Activated CD4-positive, alpha-beta T cell treated with anti-CD3 and anti-CD28 coated beads, Interleukin-2, amount 10 ng/mL, durations not matched to agents 7 days and 5 days (primary cell): ENCODE measurements at regions not wholly inside any gene's neighbourhood (a gene's known extent, or its start where the extent isn't known, plus 50 kb on each side); places are given as distances from the start of the nearest gene placed in this dataset.

Source experiments
- CTCF ChIA-PET: fragments of 350-600 bp; sonication (Branson Sonifier 250); formaldehyde crosslinking; loops from one replicate; lab custom pipeline; 2021; ENCODE audit warnings: antibody characterized with exemption; lab: Charles Lee
- POLR2A ChIA-PET: fragments of 350-600 bp; sonication (Branson Sonifier 250); formaldehyde crosslinking; loops from one replicate; lab custom pipeline; 2021; ENCODE audit warnings: antibody characterized with exemption; lab: Charles Lee
- DNase-seq: peaks from one replicate; pipeline ENCODE4 v3.0.0-alpha.2; 2020
- H3K27ac Mint-ChIP-seq: one replicate; pipeline ENCODE4 v1.8.0; 2021; ENCODE audit warnings: mild to moderate bottlenecking, moderate library complexity, mixed read lengths
- H3K27me3 Mint-ChIP-seq: one replicate; pipeline ENCODE4 v1.8.0; 2021; ENCODE audit warnings: mixed read lengths
- H3K36me3 Mint-ChIP-seq: one replicate; pipeline ENCODE4 v1.8.0; 2021; ENCODE audit warnings: low read depth, mixed read lengths
- H3K4me1 Mint-ChIP-seq: one replicate; pipeline ENCODE4 v1.8.0; 2021; ENCODE audit warnings: mixed read lengths
- H3K4me3 Mint-ChIP-seq: one replicate; pipeline ENCODE4 v1.8.0; 2021; ENCODE audit warnings: mild to moderate bottlenecking, moderate library complexity, mixed read lengths
- H3K9me3 Mint-ChIP-seq: one replicate; pipeline ENCODE4 v1.8.0; 2021; ENCODE audit warnings: mixed read lengths

DNA sequence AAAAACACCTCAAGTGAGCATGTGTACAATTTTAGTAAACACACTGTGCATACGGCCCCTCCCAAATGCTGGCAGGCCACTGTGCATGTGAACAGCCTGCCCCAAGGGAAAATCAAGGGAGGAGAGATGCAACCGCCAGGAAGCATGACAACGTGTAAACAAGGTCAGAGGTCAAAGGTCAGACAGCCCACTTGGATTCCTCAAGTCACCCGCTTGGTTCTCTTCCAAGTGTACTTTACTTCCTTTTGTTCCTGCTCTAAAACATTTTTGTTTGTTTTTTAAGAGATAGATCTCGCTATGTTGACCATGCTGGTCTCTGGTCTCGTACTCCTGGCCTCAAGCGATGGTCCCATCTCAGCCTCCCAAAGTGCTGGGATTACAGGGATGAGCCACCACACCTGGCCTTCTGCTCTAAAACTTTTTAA, 126.7 kb upstream of the SHB start:
- Mint-ChIP-seq H3K27ac (no peak overlapping the region), H3K36me3 (no peaks in the 10 kb centered on the region), H3K27me3 (no peaks in the 10 kb centered on the region), H3K4me3 (no peak overlapping the region), H3K4me1 (no peaks in the 10 kb centered on the region), H3K9me3 (no peaks in the 10 kb centered on the region)
- no peak for DNase-seq
- CTCF ChIA-PET = no interaction called here
- POLR2A ChIA-PET = no interaction called here

- POLR2A ChIA-PET = no interaction called here
- Mint-ChIP-seq H3K4me3 (no peak overlapping the region), H3K27me3 (no peaks in the 10 kb centered on the region), H3K9me3 (no peaks in the 10 kb centered on the region), H3K4me1 (no peaks in the 10 kb centered on the region), H3K27ac (no peak overlapping the region), H3K36me3 (no peaks in the 10 kb centered on the region)
- CTCF ChIA-PET = no interaction called here
- DNase-seq = no peak
These were observed 125.8 kb upstream of the SHB start for GRCh38 chr9:38194870-38195269.

- no peak for DNase-seq
- ChIA-PET POLR2A (no interaction called here), CTCF (no interaction called here)
- no peaks in the 10 kb centered on the region for H3K9me3 Mint-ChIP-seq
- no peaks in the 10 kb centered on the region for H3K4me1 Mint-ChIP-seq
- no peaks in the 10 kb centered on the region for H3K36me3 Mint-ChIP-seq
- no peak overlapping the region for H3K27ac Mint-ChIP-seq
- no peaks in the 10 kb centered on the region for H3K27me3 Mint-ChIP-seq
- H3K4me3 Mint-ChIP-seq = no peak overlapping the region
These were observed 123.8 kb upstream of the SHB start for GRCh38 chr9:38192731-38193265.

GRCh38 chr9:38186404-38187115, 117.5 kb upstream of the SHB start:
- DNase-seq = no peak
- H3K9me3 Mint-ChIP-seq = no peaks in the 10 kb centered on the region
- CTCF ChIA-PET = no interaction called here
- no peak overlapping the region for H3K4me3 Mint-ChIP-seq
- no peaks in the 10 kb centered on the region for H3K4me1 Mint-ChIP-seq
- no peak overlapping the region for H3K27ac Mint-ChIP-seq
- POLR2A ChIA-PET = no interaction called here
- no peaks in the 10 kb centered on the region for H3K27me3 Mint-ChIP-seq
- H3K36me3 Mint-ChIP-seq = no peaks in the 10 kb centered on the region

- CTCF ChIA-PET = no interaction called here
- no peak overlapping the region for H3K4me3 Mint-ChIP-seq
- no peaks in the 10 kb centered on the region for H3K27me3 Mint-ChIP-seq
- no peak for DNase-seq
- no peaks in the 10 kb centered on the region for H3K4me1 Mint-ChIP-seq
- H3K27ac Mint-ChIP-seq = no peak overlapping the region
- no peaks in the 10 kb centered on the region for H3K9me3 Mint-ChIP-seq
- no peaks in the 10 kb centered on the region for H3K36me3 Mint-ChIP-seq
- POLR2A ChIA-PET = interaction anchor here (0.6 kb wide), 1 partner anchor 326 kb away, joined by 3 read pairs; no protein-coding TSS in a partner anchor
These were observed 116.8 kb upstream of the SHB start for GRCh38 chr9:38185647-38186403.

DNA sequence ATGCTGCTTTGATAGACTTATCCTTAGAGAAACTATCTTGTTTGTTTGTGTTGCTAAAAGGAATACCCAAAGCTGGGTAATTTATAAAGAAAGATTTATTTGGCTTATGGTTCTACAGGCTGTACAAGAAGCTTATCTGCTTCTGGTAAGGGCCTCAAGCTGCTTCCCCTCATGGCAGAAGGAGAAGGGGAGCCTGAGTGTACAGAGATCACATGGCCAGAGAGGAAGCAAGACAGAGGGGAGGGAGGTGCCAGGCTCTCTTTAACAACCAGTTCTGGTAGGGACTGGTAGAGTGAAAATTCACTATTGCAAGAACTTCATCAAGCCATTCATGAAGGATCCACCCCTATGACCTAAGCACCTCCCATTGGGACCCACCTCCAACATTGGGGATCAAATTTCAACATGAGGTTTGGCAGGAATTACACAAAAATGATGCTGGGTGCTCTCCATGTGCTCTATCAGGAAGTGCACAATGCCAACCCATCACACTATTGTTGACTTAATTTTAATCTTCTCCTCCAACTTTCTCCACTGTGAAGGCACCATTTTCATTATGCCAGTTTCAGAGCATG, 115.1 kb upstream of the SHB start:
- no peaks in the 10 kb centered on the region for H3K9me3 Mint-ChIP-seq
- CTCF ChIA-PET = no interaction called here

DNA sequence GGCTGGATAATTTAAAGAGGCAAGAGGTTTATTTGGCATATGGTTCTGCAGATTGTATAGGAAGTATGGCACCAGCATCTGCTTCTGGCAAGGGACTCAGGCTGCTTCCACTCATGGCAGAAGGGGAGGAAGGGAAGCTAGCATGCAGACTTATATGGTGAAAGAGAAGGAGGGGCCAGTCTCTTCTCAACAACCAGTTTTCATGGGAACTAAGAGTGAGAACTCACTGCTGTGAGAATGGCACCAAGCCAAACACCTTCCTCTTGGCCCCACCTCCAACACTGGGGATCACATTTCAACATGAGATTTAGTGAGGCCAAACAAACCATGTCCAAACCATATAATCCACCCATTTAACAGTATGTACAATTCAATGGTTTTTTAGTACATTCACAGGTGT, 113.3 kb upstream of the SHB start:
- Mint-ChIP-seq H3K9me3 (no peaks in the 10 kb centered on the region), H3K36me3 (no peaks in the 10 kb centered on the region), H3K27ac (no peak overlapping the region)

More for the DNA sequence above, 115.1 kb upstream of the SHB start:
- DNase-seq = no peak
- POLR2A ChIA-PET = no interaction called here
- Mint-ChIP-seq H3K4me3 (no peak overlapping the region), H3K4me1 (no peaks in the 10 kb centered on the region), H3K27me3 (no peaks in the 10 kb centered on the region), H3K36me3 (no peaks in the 10 kb centered on the region), H3K27ac (no peak overlapping the region)

GRCh38 chr9:38181866-38182265, 112.8 kb upstream of the SHB start:
- H3K4me1 Mint-ChIP-seq = peaks cover 6% of the 10 kb centered on the region
- H3K27me3 Mint-ChIP-seq = no peaks in the 10 kb centered on the region
- H3K9me3 Mint-ChIP-seq = no peaks in the 10 kb centered on the region
- no peak overlapping the region for H3K27ac Mint-ChIP-seq
- ChIA-PET POLR2A (no interaction called here), CTCF (no interaction called here)
- H3K36me3 Mint-ChIP-seq = no peaks in the 10 kb centered on the region
- DNase-seq = no peak
- H3K4me3 Mint-ChIP-seq = no peak overlapping the region

More for the DNA sequence above, 113.3 kb upstream of the SHB start:
- H3K4me3 Mint-ChIP-seq = no peak overlapping the region
- H3K27me3 Mint-ChIP-seq = no peaks in the 10 kb centered on the region
- ChIA-PET CTCF (no interaction called here), POLR2A (no interaction called here)
- no peak for DNase-seq
- peaks cover 6% of the 10 kb centered on the region for H3K4me1 Mint-ChIP-seq

- Mint-ChIP-seq H3K9me3 (no peaks in the 10 kb centered on the region), H3K36me3 (no peaks in the 10 kb centered on the region), H3K27me3 (no peaks in the 10 kb centered on the region), H3K4me1 (peaks cover 6% of the 10 kb centered on the region), H3K27ac (no peak overlapping the region), H3K4me3 (no peak overlapping the region)
- CTCF ChIA-PET = interaction anchor here (1.1 kb wide), 1 partner anchor 248 kb away, joined by 3 read pairs; no protein-coding TSS in a partner anchor
- no peak for DNase-seq
- POLR2A ChIA-PET = no interaction called here
These were observed 112.2 kb upstream of the SHB start for GRCh38 chr9:38181232-38181631.

DNA sequence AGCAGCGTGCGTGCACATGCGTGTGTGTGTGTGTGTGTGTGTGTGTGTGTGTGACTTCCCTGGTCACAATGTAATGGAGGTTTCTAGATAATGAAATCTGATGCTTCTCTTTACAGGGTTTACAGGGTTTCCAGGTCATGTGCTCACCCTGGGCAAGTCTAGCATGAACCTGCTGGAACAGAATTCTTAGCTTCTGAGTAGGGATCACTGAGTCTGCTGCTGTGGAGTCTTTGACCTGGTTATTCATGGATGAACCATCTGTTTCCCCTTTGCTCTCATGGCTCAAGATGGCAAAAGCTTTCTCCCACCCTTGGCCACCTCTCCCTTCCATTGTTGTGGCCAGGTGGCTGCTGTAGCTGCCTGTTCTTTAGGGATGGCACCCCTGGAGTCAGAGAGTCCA, 111.6 kb upstream of the SHB start:
- CTCF ChIA-PET = interaction anchor here (1.1 kb wide), 1 partner anchor 248 kb away, joined by 3 read pairs; no protein-coding TSS in a partner anchor
- Mint-ChIP-seq H3K9me3 (no peaks in the 10 kb centered on the region), H3K4me3 (no peak overlapping the region), H3K27ac (no peak overlapping the region), H3K4me1 (peaks cover 6% of the 10 kb centered on the region), H3K36me3 (no peaks in the 10 kb centered on the region), H3K27me3 (no peaks in the 10 kb centered on the region)
- no peak for DNase-seq
- POLR2A ChIA-PET = no interaction called here

- ChIA-PET POLR2A (no interaction called here), CTCF (no interaction called here)
- Mint-ChIP-seq H3K36me3 (no peaks in the 10 kb centered on the region), H3K9me3 (no peaks in the 10 kb centered on the region), H3K27ac (no peak overlapping the region), H3K4me3 (no peak overlapping the region), H3K27me3 (no peaks in the 10 kb centered on the region), H3K4me1 (peaks cover 6% of the 10 kb centered on the region)
- no peak for DNase-seq
These were observed 110.9 kb upstream of the SHB start for GRCh38 chr9:38179965-38180364.

DNA sequence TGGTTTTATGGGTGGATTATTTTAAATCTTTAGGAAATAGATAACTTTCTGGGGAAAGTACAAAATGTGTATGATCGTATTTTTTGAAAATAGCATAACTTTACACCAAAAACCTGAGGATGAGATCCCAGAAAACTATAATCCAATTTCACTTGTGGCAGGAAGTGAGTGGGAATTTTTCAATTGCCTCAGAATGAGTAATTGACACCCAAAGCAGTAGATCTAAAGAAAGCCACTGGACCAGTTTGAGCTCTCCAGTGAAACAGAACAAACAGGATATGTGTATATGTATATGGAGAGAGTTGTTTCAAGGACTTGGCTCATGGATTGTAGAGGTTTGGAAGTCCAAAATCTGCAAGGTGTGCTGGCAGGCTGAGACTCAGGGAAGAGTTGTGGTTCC, 109.2 kb upstream of the SHB start:
- no peak overlapping the region for H3K4me3 Mint-ChIP-seq
- H3K4me1 Mint-ChIP-seq = peaks cover 6% of the 10 kb centered on the region
- H3K27ac Mint-ChIP-seq = no peak overlapping the region
- ChIA-PET CTCF (no interaction called here), POLR2A (no interaction called here)
- H3K27me3 Mint-ChIP-seq = no peaks in the 10 kb centered on the region
- no peaks in the 10 kb centered on the region for H3K9me3 Mint-ChIP-seq
- no peak for DNase-seq
- no peaks in the 10 kb centered on the region for H3K36me3 Mint-ChIP-seq

DNA sequence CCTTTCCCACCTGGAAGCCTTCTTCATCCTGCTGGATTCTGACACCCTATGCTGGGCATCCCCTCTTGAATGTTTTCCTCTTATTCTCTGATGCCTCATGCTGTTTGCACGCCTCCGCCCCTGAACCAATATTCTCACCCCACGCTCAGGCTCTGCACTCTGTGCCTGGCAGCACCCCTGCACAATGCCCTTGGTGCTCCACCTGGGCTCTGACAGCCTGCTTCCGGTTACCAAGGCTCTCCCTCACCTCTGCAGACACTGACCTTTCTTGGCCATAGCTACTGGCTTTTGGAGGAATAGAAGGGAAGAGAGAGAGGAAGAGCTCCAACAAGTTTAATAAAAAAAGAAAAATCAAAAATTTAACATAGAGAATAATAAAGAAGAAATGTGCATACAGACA, 108.7 kb upstream of the SHB start:
- Mint-ChIP-seq H3K9me3 (no peaks in the 10 kb centered on the region), H3K27me3 (no peaks in the 10 kb centered on the region), H3K4me3 (no peak overlapping the region), H3K27ac (no peak overlapping the region), H3K36me3 (no peaks in the 10 kb centered on the region), H3K4me1 (peaks cover 6% of the 10 kb centered on the region)
- ChIA-PET CTCF (no interaction called here), POLR2A (no interaction called here)
- DNase-seq = no peak
